Erythroblast (primary cell): ENCODE measurements at regions not wholly inside any gene's neighbourhood (a gene's known extent, or its start where the extent isn't known, plus 50 kb on each side); places are given as distances from the start of the nearest gene placed in this dataset.

Experiments used
- DNase-seq, 2 experiments: peaks; one replicate each; lab custom pipeline; 2025; lab: John Stamatoyannopoulos, UW
- GATA1 ChIP-seq: IDR thresholded peaks from 2 replicates; pipeline ENCODE4 v1.6.1; 2011; ENCODE audit warnings: low read depth, mild to moderate bottlenecking, control low read depth, low read length, moderate library complexity
- POLR2A ChIP-seq: IDR thresholded peaks from 2 replicates; pipeline ENCODE4 v1.6.1; 2011; ENCODE audit warnings: mild to moderate bottlenecking, low read length

DNA sequence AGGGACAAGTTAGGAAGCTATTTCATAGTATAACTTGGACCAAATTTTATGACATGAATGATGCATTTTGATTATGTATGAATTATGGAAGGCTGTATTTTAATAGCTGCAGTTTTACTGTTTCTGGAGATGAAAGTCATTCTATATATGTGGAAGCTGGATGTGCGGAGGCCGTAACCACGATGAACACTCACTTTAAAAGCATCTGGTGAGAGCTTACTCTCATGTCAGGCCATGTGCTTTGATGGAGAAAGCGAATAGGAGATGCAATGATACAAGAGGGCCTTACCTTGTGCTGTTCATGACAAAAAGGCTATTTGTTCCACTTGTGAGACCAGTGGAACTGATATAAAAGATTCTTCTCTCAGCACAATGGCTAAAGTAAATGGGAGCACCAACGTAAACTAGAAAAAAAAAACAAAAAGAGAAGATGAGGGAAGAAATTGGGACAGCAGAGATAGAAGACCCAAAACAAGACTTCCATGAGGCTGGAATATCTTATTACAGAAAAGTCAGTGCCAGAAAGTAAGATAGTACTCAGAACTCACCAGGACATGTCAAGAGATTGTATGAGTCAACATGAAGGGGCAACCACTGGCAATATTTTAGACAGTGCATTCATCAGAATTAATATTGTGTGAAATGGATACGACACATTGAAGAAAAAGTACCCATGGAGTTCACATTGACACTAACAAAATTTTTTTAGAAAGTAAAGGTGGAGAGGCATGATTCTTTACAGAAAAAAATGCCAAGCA is 63.3 kb upstream of the GAB1 start:
- no peak for DNase-seq
- TF ChIP-seq GATA1 (no peak), POLR2A (no peak)

DNA sequence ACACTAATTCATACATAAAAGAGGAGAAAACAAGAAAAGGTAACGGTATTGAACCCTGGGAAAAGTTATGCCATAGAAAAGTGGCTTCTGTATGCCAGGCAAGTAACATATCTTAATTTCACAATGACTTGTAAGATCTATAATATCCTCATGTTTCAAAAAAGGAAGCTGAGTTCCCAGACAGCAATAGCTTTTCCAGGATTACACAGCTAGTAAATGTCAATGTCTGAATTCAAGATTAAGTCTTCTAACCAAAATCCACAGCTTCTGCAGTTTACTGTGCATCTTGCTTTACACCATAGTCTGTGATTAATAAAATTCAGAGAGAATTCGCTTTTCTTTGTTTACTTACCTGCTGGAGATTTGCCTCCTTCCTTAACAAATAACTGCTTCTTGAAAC is 55.8 kb upstream of the GAB1 start:
- DNase-seq, result no peak
- no peak for TF ChIP-seq POLR2A
- TF ChIP-seq GATA1, result no peak

DNA sequence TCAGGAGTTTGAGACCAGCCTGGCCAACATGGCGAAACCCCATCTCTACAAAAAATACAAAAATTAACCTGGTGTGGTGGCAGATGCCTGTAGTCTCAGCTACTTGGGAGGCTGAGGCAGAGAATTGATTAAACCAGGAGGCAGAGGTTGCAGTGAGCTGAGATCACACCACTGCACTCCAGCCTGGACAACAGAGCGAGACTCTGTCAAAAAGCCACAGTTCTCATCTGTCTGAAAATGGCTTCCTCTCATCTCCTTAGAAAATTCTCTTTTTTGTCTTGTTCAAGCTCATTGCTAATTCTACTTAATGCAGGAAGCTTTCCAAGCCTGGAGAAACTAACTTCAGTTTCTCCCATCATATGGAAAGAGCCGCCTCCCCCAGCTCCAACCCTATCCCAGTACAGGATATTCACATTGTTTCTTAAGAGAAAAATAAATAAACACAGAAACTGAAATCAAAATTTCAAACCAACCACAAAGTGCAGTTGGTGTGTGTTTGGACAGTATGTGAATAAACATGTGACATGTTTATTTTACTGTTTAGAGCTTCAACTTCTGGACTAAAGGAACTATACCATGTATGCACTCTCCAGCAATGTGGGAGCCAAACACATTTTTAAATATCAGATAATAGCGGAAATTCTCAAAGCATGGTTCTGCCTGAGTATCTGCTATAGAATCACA is 55.0 kb upstream of the GAB1 start:
- DNase-seq, result no peak
- TF ChIP-seq POLR2A, result no peak
- TF ChIP-seq GATA1, result no peak

DNA sequence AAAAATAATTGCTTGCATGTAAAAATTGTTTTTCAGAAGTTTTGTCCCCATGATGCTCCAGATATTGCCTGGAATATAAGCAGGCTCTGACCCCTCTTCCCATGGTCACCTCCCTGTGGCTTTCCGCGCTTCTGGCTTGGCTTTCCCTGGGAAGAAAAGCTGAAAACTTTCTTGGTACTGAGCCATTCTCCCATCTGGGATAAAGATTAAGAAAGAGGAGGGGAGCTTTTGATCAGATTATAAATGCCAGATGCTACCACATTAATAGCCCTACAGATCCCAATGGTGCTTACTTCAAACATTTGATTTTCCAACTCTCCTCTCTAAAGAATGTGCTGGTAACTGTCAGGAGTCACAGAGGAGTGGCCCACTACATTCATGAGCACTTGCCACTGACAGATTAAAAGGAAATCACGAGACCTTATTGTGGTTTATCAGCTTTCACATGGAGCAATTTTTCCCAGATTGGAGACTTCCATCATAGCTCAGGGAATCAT is 54.4 kb upstream of the GAB1 start:
- no peak for DNase-seq
- TF ChIP-seq POLR2A, result no peak
- TF ChIP-seq GATA1, result no peak

DNA sequence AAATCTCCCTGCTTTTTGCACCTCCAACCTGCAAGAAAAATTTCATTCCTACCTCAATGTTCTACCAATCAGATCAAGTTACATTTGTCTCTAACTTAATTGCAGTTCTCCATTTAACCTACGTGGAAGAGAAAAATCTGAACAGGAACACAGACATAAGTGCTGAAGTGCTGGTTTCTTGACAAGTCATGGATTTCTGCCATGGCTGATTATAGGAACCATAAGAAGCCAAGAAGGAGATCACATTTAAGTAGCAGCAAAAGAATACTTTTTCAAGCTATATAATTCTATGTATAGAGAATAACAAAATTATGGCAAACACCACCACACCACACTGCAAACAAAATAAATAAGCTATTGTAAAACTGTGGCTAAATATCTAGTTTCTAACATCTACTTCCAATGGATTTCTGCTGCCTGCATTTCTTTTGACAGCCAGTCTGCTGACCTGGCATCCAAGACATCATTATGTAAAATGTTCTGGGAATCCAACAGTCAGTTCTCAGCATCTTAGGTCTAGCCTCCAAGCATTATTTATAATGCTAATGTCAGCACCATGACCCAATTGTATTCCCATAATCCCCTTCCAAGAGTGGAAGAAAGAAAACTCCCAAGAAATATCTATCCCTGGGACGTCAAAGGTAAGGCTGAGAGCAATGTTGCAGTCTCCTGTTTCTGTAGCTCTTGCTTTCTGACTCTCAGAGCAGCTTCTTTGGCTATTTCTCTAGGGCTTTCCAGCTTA is 50.8 kb upstream of the GAB1 start:
- TF ChIP-seq GATA1 (no peak), POLR2A (no peak)
- DNase-seq, result no peak

DNA sequence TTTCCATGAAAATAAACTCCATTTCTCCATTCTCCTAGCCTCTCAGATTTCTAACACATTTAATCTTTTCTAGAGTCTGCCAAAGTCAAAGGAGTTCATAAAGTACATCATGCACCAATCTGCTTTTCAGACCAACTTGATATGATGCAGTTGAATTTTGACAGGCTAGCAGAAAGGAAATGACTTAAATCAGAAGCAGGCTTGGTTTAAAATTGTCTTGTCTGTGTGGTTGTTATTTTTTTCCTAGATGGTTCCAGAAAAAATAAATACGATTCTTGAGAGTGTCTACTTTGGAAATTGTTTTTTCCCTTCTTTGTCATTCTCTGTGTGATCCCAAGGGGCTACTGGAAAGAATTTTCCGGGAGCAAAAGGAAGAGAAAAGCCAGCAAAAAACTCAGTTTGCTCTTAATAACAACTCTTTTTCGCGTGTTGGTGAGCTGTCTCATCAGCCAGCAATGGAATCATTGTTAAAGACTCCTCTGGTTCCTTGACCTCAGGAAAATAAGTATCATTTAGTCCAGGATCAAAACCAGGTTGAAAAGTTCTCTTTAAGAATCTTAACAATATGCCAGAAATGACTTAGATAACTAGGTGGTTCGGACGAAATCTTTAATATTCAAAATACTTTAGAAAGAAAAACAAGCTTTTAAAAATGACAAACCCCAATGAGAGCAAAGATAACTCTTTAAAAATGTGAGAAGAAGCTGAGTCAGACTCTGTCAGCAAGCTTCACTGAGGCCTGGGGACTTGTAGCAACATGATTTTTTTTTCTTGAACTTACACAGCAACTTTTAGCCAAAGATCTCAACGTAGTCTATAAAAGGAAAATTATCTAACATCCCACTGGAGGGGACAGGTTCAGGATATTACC is 49.7 kb upstream of the GAB1 start:
- TF ChIP-seq POLR2A (no peak), GATA1 (no peak)
- peak in 1 of 2 experiments; percentile 39 for DNase-seq
